GM21367 (cell line): ENCODE measurements at regions not wholly inside any gene's neighbourhood (a gene's known extent, or its start where the extent isn't known, plus 50 kb on each side); places are given as distances from the start of the nearest gene placed in this dataset.
A peak's percentile ranks its signal among the peaks of the same experiment; 100 is the strongest.

Experiments used
- ATAC-seq: cut with Tn5 transposase; IDR thresholded peaks from one replicate; pipeline ENCODE4 v1.9.1; 2021; ENCODE audit not compliant: unreplicated experiment

- peak; percentile 44 for ATAC-seq
These were observed 452.1 kb downstream of the TXNL1 start for GRCh38 chr18:56186319-56186718.

GRCh38 chr18:56185126-56185525 is 453.3 kb downstream of the TXNL1 start:
- ATAC-seq, result no peak

- no peak for ATAC-seq
These were observed 461.6 kb downstream of the TXNL1 start for GRCh38 chr18:56176751-56177150.

- ATAC-seq, result no peak
These were observed 462.9 kb downstream of the TXNL1 start for GRCh38 chr18:56175330-56176001.

GRCh38 chr18:56173542-56174220 is 464.7 kb downstream of the TXNL1 start:
- no peak for ATAC-seq

GRCh38 chr18:56172527-56172926 is 465.9 kb downstream of the TXNL1 start:
- ATAC-seq, result no peak

- no peak for ATAC-seq
These were observed 466.5 kb downstream of the TXNL1 start for GRCh38 chr18:56171848-56172247.

GRCh38 chr18:56168049-56168781 is 470.2 kb downstream of the TXNL1 start:
- no peak for ATAC-seq

- ATAC-seq, result no peak
These were observed 471.0 kb downstream of the TXNL1 start for GRCh38 chr18:56167366-56167765.

- no peak for ATAC-seq
These were observed 471.5 kb downstream of the TXNL1 start for GRCh38 chr18:56166914-56167313.

- no peak for ATAC-seq
These were observed 472.6 kb downstream of the TXNL1 start for GRCh38 chr18:56165601-56166355.

- ATAC-seq, result no peak
These were observed 475.8 kb downstream of the TXNL1 start for GRCh38 chr18:56162311-56163265.

GRCh38 chr18:56161566-56162260 is 476.7 kb downstream of the TXNL1 start:
- no peak for ATAC-seq

- no peak for ATAC-seq
These were observed 479.7 kb downstream of the TXNL1 start for GRCh38 chr18:56158676-56159075.

GRCh38 chr18:56157541-56157940 is 480.9 kb downstream of the TXNL1 start:
- no peak for ATAC-seq

GRCh38 chr18:56152551-56153310 is 485.7 kb downstream of the TXNL1 start:
- ATAC-seq, result no peak

- ATAC-seq, result no peak
These were observed 490.0 kb downstream of the TXNL1 start for GRCh38 chr18:56148373-56148772.

GRCh38 chr18:56146565-56146964 is 491.8 kb downstream of the TXNL1 start:
- ATAC-seq, result no peak

GRCh38 chr18:56142001-56142400 is 496.4 kb downstream of the TXNL1 start:
- no peak for ATAC-seq
